ENCODE measurements at regions not wholly inside any gene's neighbourhood (a gene's known extent, or its start where the extent isn't known, plus 50 kb on each side); places are given as distances from the start of the nearest gene placed in this dataset.

DNA sequence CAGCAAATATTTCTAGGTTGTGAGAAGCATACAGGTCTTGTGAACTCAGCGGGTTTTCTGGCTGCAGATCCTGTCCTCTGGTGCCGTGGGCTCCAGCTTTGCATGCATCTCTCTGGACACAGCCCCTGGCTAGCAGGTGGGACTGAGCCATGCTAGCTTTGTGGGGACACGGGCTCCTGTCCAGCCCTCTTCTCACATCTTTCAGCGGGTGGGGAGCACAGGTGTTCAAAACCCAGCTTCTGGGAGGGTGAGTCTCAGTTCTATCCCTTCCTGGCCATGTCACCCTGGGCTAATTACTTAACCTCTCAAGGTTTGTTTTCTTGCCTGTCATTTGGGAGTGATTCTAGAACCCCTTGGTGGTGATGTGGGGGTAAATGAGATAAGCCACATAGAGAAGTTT lies 162.3 kb downstream of the ICE1 start:
- Histone ChIP-seq H2BK5ac (ENCODE audit: low read depth, low read length) (no peak overlapping the region), H3K23ac (ENCODE audit: insufficient read length) (no peak overlapping the region), H3K4me3 (ENCODE audit: extremely low read depth in 1 of 4, insufficient read depth in 2 of 4, low read depth in 3 of 4, low read length in 4 of 4) (no peak overlapping the region), H2BK15ac (ENCODE audit: low read length) (no peak overlapping the region), H3K56ac (replicated peaks; ENCODE audit: insufficient read length, low read depth, low read length) (no peak overlapping the region), H2BK120ac (replicated peaks; ENCODE audit: low read depth, low read length) (no peak overlapping the region), H3K9ac (replicated peaks in 1 of 4; ENCODE audit: extremely low read depth in 1 of 4, low read depth in 3 of 4, low read length in 3 of 4) (no peak overlapping the region), H3K79me2 (ENCODE audit: control insufficient read depth in 1 of 2, insufficient read depth in 2 of 2, low read length in 2 of 2) (no peaks in the 10 kb centered on the region), H2AFZ (ENCODE audit: low read length) (no peak overlapping the region), H3K27me3 (replicated peaks in 1 of 4; ENCODE audit: control insufficient read depth in 3 of 4, extremely low read depth in 1 of 4, insufficient read depth in 3 of 4, low read length in 3 of 4) (no peaks in the 10 kb centered on the region), H2BK12ac (ENCODE audit: low read depth, low read length) (no peak overlapping the region), H3K36me3 (ENCODE audit: control insufficient read depth in 2 of 4, insufficient read depth in 4 of 4, low read length in 3 of 4) (no peaks in the 10 kb centered on the region), H3K4me1 (replicated peaks in 1 of 4; ENCODE audit: control insufficient read depth in 3 of 4, insufficient read depth in 4 of 4, low read length in 3 of 4) (no peaks in the 10 kb centered on the region), H3K14ac (ENCODE audit: insufficient read length) (no peak overlapping the region), H2AK5ac (ENCODE audit: low read depth, low read length) (no peak overlapping the region), H4K8ac (ENCODE audit: extremely low read depth, insufficient read depth, low read length) (no peak overlapping the region; the same call in 1 of the 2 replicates), H4K20me1 (replicated peaks in 1 of 2; ENCODE audit: control insufficient read depth in 1 of 2, insufficient read depth in 2 of 2, low read length in 2 of 2) (no peaks in the 10 kb centered on the region), H4K5ac (ENCODE audit: insufficient read length, low read depth, low read length) (no peak overlapping the region), H3K27ac (ENCODE audit: low read depth, low read length) (no peak overlapping the region), H3K18ac (ENCODE audit: extremely low read depth, low read length) (no peak overlapping the region), H3K4me2 (ENCODE audit: insufficient read depth in 1 of 2, low read depth in 2 of 2, low read length in 2 of 2) (no peak overlapping the region), H3K23me2 (ENCODE audit: low read depth, low read length) (no peaks in the 10 kb centered on the region), H3K4ac (replicated peaks; ENCODE audit: insufficient read length, low read depth, low read length) (no peak overlapping the region), H3K79me1 (ENCODE audit: low read depth, low read length) (no peaks in the 10 kb centered on the region), H4K91ac (replicated peaks; ENCODE audit: insufficient read length, low read length) (no peak overlapping the region), H2BK20ac (ENCODE audit: low read length) (no peak overlapping the region), H3K9me3 (ENCODE audit: insufficient read depth in 2 of 2, low read depth in 1 of 2, low read length in 1 of 2) (peaks cover 10 to 11% of the 10 kb centered on the region in 2 experiments; a peak in 2 of 4 replicates)
- TF ChIP-seq KDM1A (IDR thresholded peaks at IDR 0.05; ENCODE audit: borderline replicate concordance, low read length) (no peak), BACH1 (IDR thresholded peaks at IDR 0.05; ENCODE audit: low read length) (no peak)
- no peak for DNase-seq (ENCODE audit: low read depth in 1 of 2, low spot score in 2 of 2)
- 94% methylated on average over 4 of the region's 4 CpGs; no CpG with 5 or more reads in 1 of the 2 experiments for WGBS, 2 experiments (ENCODE audit: extremely low coverage in 1 of 2, insufficient coverage in 1 of 2, insufficient read length in 1 of 2, insufficient replicate concordance in 2 of 2, low coverage in 1 of 2, low lambda C conversion rate in 2 of 2, missing lambda C conversion rate in 1 of 2)
- ChIA-PET CTCF (ENCODE audit: partially characterized antibody) (interaction anchor here (0.7 to 1.4 kb wide), 3 partner anchors 13 to 303 kb away, joined by 3 read pairs; no protein-coding TSS in a partner anchor), POLR2A (ENCODE audit: partially characterized antibody) (no interaction called here)
- no peak for FAIRE-seq

All from H1 (cell line).